Common myeloid progenitor, CD34-positive (primary cell): ENCODE measurements at regions not wholly inside any gene's neighbourhood (a gene's known extent, or its start where the extent isn't known, plus 50 kb on each side); places are given as distances from the start of the nearest gene placed in this dataset.

Experiments
- CTCF ChIA-PET: fragments of 350-600 bp; sonication (Branson Sonifier 250); formaldehyde crosslinking; loops from one replicate; lab custom pipeline; 2021; ENCODE audit warnings: antibody characterized with exemption; lab: Charles Lee
- POLR2A ChIA-PET: fragments of 350-600 bp; sonication (Branson Sonifier 250); formaldehyde crosslinking; loops from one replicate; lab custom pipeline; 2021; ENCODE audit warnings: antibody characterized with exemption; lab: Charles Lee
- DNase-seq, 3 donors: peaks; one replicate each; pipeline versions ENCODE4 v3.0.0 to v3.0.0-alpha.2; 2013
- H3K27ac ChIP-seq, 2 experiments: 1 replicate in 1 of 2; 2 replicates in 1 of 2; pipeline ENCODE4 v1.7.0; 2013; ENCODE audit warnings: inconsistent platforms in 2 of 2, low read length in 2 of 2, mild to moderate bottlenecking in 2 of 2, low read depth in 1 of 2, moderate library complexity in 1 of 2; ENCODE audit not compliant: severe bottlenecking in 2 of 2, insufficient read depth in 1 of 2, poor library complexity in 1 of 2
- H3K27me3 ChIP-seq, 5 experiments: replicated peaks in 2 of 5; 1 replicate in 3 of 5; 2 replicates in 2 of 5; pipeline versions ENCODE4 v1.6.1 to v1.7.0; 2013; ENCODE audit warnings: low read length in 4 of 5, mild to moderate bottlenecking in 2 of 5, moderate library complexity in 2 of 5, inconsistent platforms in 1 of 5; ENCODE audit not compliant: insufficient read depth in 5 of 5, control insufficient read depth in 4 of 5
- H3K36me3 ChIP-seq, 4 experiments: 1 replicate in 2 of 4; 2 replicates in 2 of 4; pipeline versions ENCODE4 v1.6.1 to v1.7.0; 2013; ENCODE audit warnings: low read length in 3 of 4, control low read depth in 1 of 4, mild to moderate bottlenecking in 1 of 4; ENCODE audit not compliant: control insufficient read depth in 4 of 4, insufficient read depth in 4 of 4
- H3K4me1 ChIP-seq, 4 experiments: 1 replicate in 3 of 4; 2 replicates in 1 of 4; pipeline versions ENCODE4 v1.6.1 to v1.7.1; 2013; ENCODE audit warnings: low read length in 3 of 4, mild to moderate bottlenecking in 3 of 4, control low read depth in 1 of 4, inconsistent platforms in 1 of 4, moderate library complexity in 1 of 4; ENCODE audit not compliant: control insufficient read depth in 4 of 4, insufficient read depth in 4 of 4; ENCODE audit errors: control extremely low read depth in 1 of 4
- H3K4me3 ChIP-seq, 7 experiments: 1 replicate in 4 of 7; 2 replicates in 3 of 7; pipeline versions ENCODE4 v1.5.1 to v1.7.0; 2013; ENCODE audit warnings: mild to moderate bottlenecking in 7 of 7, low read length in 6 of 7, moderate library complexity in 6 of 7, inconsistent platforms in 2 of 7, low read depth in 2 of 7, control low read depth in 1 of 7; ENCODE audit not compliant: insufficient read depth in 4 of 7, control insufficient read depth in 1 of 7; ENCODE audit errors: extremely low read depth in 1 of 7
- H3K9me3 ChIP-seq, 5 experiments: 1 replicate in 4 of 5; 2 replicates in 1 of 5; pipeline versions ENCODE4 v1.6.1 to v1.7.1; 2013; ENCODE audit warnings: low read length in 4 of 5, mild to moderate bottlenecking in 2 of 5, inconsistent platforms in 1 of 5, low read depth in 1 of 5, moderate library complexity in 1 of 5; ENCODE audit not compliant: control insufficient read depth in 4 of 5, insufficient read depth in 2 of 5; ENCODE audit errors: control extremely low read depth in 1 of 5
- WGBS: methylation state at CpG from one replicate; pipeline ENCODE4 v1.1.5; 2013; ENCODE audit not compliant: insufficient coverage; 5-methylcytosine and 5-hydroxymethylcytosine counted together

DNA sequence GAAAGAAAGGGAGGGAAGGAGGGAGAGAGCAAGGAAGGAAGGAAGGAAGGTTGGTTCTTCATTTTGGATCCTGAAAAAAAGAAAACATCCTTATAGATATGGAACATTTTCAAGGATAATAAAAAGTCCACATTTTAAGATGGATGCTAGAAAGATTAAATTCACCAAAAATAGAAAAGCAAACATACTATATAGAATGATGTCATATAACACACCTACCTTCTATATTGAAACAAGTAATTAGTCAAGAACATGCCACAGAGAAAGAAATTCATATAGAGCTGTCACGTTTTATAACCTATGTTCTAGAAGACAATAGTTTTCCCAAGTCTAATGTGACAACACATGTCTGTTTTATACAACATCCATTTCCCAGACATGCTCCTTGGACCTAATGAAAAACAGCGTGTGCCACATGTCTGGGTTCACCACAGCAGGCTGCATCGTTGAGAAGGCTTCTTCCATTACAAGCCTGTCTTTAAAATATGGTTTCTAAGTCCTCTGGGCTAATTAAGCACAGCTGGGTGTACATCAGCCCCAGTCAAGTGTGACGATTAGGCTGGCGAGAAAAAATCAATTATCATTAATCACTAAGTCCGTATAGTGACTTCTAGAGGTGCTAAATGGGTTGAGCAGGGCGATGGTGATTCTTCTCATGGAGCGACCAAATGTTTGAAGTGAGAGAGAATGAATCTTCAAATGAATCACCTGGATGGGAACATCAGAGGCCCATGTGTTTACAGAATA is 301.8 kb downstream of the TLE1 start:
- Histone ChIP-seq H3K36me3 (no peaks in the 10 kb centered on the region), H3K9me3 (no peaks in the 10 kb centered on the region), H3K27ac (no peak overlapping the region), H3K4me1 (no peaks in the 10 kb centered on the region), H3K27me3 (peaks cover 0 to 1% (median 0%) of the 10 kb centered on the region in 5 experiments), H3K4me3 (no peak overlapping the region)
- WGBS = 93% methylated on average over 3 of the region's 8 CpGs
- POLR2A ChIA-PET = no interaction called here
- CTCF ChIA-PET = no interaction called here
- no peak for DNase-seq

DNA sequence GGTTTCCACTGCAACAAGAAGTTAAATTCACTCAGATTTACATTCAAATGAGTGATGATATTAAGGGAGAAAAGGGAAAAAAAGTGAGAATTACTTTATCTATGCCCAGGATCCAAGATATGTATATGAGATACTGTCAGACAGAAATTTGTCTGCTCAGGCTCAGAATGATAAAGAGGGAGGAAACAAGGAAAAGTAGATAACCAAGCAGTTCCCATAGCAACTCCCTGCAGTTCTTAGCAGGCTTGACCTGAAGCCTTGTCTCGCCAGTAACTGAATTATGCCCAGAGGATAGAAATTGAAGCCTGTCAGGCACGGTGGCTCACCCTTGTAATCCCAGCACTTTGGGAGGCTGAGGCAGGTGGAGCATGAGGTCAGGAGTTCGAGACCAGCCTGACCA is 304.4 kb downstream of the TLE1 start:
- Histone ChIP-seq H3K27ac (no peak overlapping the region), H3K9me3 (no peaks in the 10 kb centered on the region), H3K27me3 (peaks cover 0 to 1% (median 0%) of the 10 kb centered on the region in 5 experiments), H3K4me1 (no peaks in the 10 kb centered on the region), H3K36me3 (no peaks in the 10 kb centered on the region), H3K4me3 (no peak overlapping the region)
- ChIA-PET CTCF (no interaction called here), POLR2A (no interaction called here)
- DNase-seq = no peak
- WGBS = 61% methylated on average over 3 of the region's 3 CpGs

DNA sequence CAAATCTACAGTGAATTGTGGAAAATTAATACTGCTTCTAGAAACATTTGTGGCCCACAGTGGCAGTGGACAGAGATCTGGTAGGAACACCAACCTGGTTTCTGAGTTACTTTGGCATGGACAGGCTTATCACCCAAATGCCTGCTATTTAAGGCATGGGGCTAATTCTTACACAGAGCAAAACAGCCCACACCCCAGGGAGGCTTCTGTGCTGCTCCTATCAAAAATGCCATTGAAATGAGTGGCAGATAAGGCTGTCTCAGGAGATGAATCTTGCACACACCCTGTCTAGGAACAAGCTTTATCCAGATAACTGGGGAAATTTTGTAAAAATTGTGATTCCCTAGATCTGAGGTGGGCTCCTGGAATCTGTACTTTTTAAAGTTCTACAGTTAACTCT is 307.1 kb downstream of the TLE1 start:
- no peaks in the 10 kb centered on the region for H3K4me1 ChIP-seq
- CTCF ChIA-PET = no interaction called here
- POLR2A ChIA-PET = no interaction called here

DNA sequence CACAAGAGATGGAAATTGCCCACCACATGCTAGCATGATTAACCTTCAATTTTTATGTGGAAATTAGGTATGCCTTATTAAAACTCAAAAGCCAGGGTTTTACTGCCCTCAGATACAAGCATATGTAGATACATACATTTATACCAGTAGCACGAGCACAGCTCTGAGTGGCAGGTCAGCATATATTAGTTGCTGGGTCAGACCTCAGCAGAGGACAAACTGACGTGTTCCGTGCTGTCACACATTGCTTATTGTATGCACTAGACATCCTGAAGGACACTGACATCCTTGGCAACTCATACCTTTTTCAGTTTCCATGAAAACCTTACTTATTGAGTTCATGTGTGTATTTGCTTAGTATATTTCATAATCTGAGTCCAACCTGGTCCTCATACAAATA is 307.7 kb downstream of the TLE1 start:
- no peaks in the 10 kb centered on the region for H3K27me3 ChIP-seq
- no peak overlapping the region for H3K4me3 ChIP-seq
- ChIA-PET CTCF (no interaction called here), POLR2A (no interaction called here)
- no peak overlapping the region for H3K27ac ChIP-seq
- no peaks in the 10 kb centered on the region for H3K9me3 ChIP-seq
- 96% methylated on average over 3 of the region's 3 CpGs for WGBS
- no peaks in the 10 kb centered on the region for H3K36me3 ChIP-seq
- DNase-seq = no peak
- H3K4me1 ChIP-seq = no peaks in the 10 kb centered on the region

More for the DNA sequence above, 307.1 kb downstream of the TLE1 start:
- no peaks in the 10 kb centered on the region for H3K36me3 ChIP-seq
- no peaks in the 10 kb centered on the region for H3K9me3 ChIP-seq
- no peak overlapping the region for H3K4me3 ChIP-seq
- no peak overlapping the region for H3K27ac ChIP-seq
- no peak for DNase-seq
- no peaks in the 10 kb centered on the region for H3K27me3 ChIP-seq

DNA sequence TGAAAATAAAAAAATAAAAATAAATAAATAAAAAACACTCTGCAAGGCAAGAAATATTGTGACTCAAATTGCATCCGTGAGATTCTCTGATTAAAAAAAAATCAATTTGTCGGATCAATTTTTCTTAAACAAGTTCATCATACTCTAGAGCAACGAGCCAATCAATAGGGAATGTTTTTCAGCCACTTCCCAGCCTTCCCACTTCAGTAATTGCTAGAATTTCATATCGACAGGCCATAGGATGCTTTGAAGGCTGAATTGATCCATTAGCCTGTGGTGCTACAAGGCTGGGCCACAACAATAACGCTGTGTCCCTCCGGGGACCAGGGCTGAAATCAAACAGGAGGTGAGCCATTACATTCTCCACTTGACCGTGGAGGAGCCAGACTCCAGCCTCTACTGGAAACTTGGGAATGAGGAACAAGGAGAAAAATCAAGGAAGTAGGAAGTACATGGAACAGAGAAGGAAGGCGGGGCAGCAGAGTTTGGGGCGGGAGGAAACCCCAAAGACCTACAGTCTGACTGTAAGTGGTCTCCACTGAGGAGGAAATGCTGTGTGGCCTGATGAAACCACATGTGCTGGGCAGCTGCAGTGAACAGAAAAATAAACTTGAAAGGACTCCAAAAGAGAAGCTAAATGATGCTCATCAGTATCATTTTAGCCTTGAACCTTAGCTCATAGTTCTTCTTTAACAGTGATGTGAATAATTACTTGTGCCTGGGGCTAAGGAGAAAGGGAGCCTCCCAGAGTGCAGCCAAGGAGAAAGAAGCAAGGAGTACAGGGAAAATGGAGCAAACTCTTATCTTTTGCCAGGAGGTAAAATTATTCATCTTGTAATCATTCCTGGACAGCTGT is 308.6 kb downstream of the TLE1 start:
- WGBS = 81% methylated on average over 9 of the region's 9 CpGs
- POLR2A ChIA-PET = no interaction called here
- CTCF ChIA-PET = no interaction called here

DNA sequence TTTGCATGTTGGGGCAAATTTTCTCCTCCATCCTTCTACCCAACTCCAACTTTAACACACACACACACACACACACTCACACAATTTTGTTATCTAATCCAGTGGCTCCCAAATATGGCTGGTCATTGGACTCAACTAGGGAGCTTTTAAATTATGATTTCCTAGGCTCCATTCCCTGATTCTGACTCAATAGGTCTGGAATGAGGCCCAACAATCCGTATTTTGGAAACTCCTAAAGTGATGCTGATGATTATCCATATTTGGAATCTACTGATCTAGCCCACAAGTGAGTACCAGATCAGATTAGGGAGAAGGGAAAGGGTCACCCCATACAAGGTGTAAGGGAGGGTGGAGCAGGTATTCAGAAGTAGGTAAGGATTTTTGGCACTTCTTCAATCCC is 309.7 kb downstream of the TLE1 start:
- POLR2A ChIA-PET = no interaction called here
- no peak for DNase-seq

More for the DNA sequence above, 308.6 kb downstream of the TLE1 start:
- Histone ChIP-seq H3K27me3 (no peaks in the 10 kb centered on the region), H3K4me3 (no peak overlapping the region), H3K27ac (no peak overlapping the region), H3K4me1 (no peaks in the 10 kb centered on the region), H3K9me3 (no peaks in the 10 kb centered on the region), H3K36me3 (no peaks in the 10 kb centered on the region)
- no peak for DNase-seq

DNA sequence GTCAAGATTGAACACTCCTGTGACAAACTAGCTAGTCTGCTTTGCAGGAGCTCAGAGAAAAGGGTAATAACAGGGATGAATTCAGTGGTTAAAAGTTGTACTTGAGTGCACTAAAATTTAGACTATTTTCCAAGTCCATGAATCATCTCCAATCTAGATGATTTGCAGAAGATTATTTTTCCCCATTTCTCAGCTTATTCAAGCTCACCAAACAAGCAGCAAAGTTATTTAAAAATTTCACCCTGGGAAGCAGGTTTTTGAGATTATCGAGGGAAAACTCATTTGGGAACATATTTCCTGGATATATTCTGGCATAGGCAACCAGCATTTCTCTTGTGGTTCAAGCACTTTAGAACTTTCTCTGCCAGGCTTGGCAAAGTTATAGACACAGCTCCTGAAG is 311.4 kb downstream of the TLE1 start:
- H3K36me3 ChIP-seq = no peaks in the 10 kb centered on the region
- no peaks in the 10 kb centered on the region for H3K4me1 ChIP-seq
- ChIA-PET POLR2A (no interaction called here), CTCF (no interaction called here)
- H3K4me3 ChIP-seq = no peak overlapping the region
- WGBS = 100% methylated on average over 1 of the region's 1 CpG
- H3K27ac ChIP-seq = no peak overlapping the region
- no peak for DNase-seq
- H3K27me3 ChIP-seq = no peaks in the 10 kb centered on the region
- H3K9me3 ChIP-seq = no peaks in the 10 kb centered on the region

More for the DNA sequence above, 309.7 kb downstream of the TLE1 start:
- H3K27ac ChIP-seq = no peak overlapping the region
- no peaks in the 10 kb centered on the region for H3K27me3 ChIP-seq
- H3K4me3 ChIP-seq = no peak overlapping the region
- CTCF ChIA-PET = no interaction called here
- H3K9me3 ChIP-seq = no peaks in the 10 kb centered on the region
- WGBS = 80% methylated on average over 1 of the region's 1 CpG
- H3K4me1 ChIP-seq = no peaks in the 10 kb centered on the region
- H3K36me3 ChIP-seq = no peaks in the 10 kb centered on the region
